ENCODE measurements at regions not wholly inside any gene's neighbourhood (a gene's known extent, or its start where the extent isn't known, plus 50 kb on each side); places are given as distances from the start of the nearest gene placed in this dataset.

DNA sequence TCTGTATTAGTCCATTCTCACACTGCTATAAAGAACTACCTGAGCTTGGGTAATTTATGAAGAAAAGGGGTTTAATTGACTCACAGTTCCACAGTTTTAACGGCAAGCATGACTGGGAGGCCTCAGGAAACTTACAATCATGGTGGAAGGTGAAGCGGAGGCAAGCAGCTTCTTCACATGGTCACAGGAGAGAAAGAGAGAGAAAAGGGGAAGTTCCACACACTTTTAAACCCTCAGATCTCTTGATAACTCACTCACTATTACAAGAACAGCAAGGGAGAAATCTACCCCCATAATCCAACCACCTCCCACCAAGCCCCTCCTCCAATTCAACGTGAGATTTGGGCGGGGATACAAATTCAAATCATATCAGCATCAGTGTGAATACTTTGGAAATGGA lies 133.4 kb upstream of the SLC30A5 start:
- ATAC-seq, result no peak
- TF ChIP-seq CSRNP3 (CRISPR knock-in tag; IDR thresholded peaks at IDR 0.05) (no peak), ZNF565 (CRISPR knock-in tag; conservative IDR thresholded peaks at IDR 0.05; ENCODE audit: low read depth) (no peak), TCF4 (CRISPR knock-in tag; IDR thresholded peaks at IDR 0.05; ENCODE audit: borderline replicate concordance) (no peak)

DNA sequence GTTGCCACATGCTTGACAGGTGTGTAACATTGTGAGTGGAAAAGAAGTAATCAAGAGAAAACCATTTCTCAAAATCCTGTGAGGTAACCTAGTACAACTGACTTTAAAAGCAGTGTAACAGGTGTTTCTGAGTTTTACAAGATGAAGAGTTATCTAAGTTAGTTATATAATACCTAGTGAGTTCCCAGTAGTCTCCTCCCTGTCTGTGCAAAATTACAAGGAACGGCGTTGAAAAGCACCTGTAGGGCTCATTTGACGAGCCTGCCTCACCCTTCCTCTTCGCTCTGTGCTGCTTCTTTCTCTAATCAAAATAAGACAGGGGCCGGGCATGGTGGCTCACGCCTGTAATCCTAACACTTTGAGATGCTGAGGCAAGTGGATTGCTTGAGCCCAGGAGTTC lies 132.9 kb upstream of the SLC30A5 start:
- no peak for TF ChIP-seq ZFP30 (CRISPR knock-in tag; IDR thresholded peaks at IDR 0.05)
- no peak for ATAC-seq

DNA sequence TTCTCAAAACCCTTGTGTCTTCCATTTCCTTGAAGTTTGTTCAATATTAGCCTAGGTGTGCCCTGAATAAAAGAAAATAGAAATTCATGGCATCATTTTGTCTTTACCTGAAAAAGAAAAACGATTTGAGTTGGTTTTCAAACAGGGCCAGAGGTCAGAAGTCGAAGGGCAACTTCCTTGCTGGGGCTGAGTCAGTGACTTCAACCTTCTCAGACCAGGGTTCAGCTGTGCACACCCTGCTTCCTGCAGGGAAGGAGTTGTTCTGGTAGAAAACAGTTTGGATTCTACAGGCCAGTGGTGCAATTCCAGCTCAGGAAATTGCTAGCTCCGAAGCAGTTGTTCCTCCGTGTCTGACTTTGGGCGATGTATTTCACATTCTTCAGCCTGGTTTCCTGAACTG lies 132.1 kb upstream of the SLC30A5 start:
- no peak for ATAC-seq
- TF ChIP-seq TOX (CRISPR knock-in tag; IDR thresholded peaks at IDR 0.05; ENCODE audit: borderline replicate concordance), result no peak

- TF ChIP-seq ZFP3 (CRISPR knock-in tag; IDR thresholded peaks at IDR 0.05) (peak; percentile 45; the same call in 1 of the 2 replicates), ARNTL (CRISPR knock-in tag; IDR thresholded peaks at IDR 0.05; ENCODE audit: borderline replicate concordance, low read depth) (no peak)
- ATAC-seq, result peak; percentile 97
Observed at GRCh38 chr5:68962757-68963484, 130.9 kb upstream of the SLC30A5 start.

DNA sequence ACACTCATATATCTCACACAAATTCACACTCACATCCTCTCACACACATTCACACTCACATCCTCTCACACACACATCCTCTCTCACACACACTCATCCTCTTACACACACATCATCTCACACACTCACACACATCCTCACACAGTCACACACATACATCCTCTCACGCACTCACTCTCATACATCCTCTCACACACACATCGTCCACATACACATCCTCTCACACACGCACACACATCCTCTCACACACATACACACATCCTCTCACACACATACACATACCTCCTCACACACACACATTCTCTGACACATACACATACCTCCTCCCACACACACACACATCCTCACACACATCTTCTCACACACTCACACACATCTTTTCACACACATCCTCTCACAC lies 129.1 kb upstream of the SLC30A5 start:
- ATAC-seq, result no peak
- TF ChIP-seq CSRNP3 (CRISPR knock-in tag; IDR thresholded peaks at IDR 0.05), result no peak
- TF ChIP-seq ZFP3 (CRISPR knock-in tag; IDR thresholded peaks at IDR 0.05), result no peak
- TF ChIP-seq, protein P1, sequence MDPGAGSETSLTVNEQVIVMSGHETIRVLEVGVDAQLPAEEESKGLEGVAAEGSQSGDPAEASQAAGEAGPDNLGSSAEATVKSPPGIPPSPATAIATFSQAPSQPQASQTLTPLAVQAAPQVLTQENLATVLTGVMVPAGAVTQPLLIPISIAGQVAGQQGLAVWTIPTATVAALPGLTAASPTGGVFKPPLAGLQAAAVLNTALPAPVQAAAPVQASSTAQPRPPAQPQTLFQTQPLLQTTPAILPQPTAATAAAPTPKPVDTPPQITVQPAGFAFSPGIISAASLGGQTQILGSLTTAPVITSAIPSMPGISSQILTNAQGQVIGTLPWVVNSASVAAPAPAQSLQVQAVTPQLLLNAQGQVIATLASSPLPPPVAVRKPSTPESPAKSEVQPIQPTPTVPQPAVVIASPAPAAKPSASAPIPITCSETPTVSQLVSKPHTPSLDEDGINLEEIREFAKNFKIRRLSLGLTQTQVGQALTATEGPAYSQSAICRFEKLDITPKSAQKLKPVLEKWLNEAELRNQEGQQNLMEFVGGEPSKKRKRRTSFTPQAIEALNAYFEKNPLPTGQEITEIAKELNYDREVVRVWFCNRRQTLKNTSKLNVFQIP (CRISPR knock-in tag; IDR thresholded peaks at IDR 0.05; ENCODE audit: borderline replicate concordance, low read depth), result no peak
- TF ChIP-seq ESRRG (CRISPR knock-in tag; IDR thresholded peaks at IDR 0.05), result no peak
- TF ChIP-seq ZNF8 (CRISPR knock-in tag; IDR thresholded peaks at IDR 0.05), result no peak

DNA sequence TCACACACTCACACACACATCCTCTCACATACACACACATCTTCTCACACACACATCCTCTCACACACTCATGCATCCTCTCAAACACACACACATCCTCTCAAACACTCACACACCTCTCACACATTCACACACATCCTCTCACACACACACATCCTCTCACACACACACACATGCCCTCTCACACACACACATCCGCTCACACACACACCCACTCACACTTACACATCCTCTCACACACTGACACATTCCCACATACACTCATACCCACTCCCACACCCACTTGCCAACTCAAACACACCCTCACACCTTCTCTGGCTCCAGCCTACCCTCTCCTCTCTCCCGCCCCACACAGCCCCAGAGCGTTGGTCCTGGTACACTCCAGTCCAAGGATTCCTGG lies 127.9 kb upstream of the SLC30A5 start:
- ATAC-seq, result no peak
- TF ChIP-seq, protein P2, sequence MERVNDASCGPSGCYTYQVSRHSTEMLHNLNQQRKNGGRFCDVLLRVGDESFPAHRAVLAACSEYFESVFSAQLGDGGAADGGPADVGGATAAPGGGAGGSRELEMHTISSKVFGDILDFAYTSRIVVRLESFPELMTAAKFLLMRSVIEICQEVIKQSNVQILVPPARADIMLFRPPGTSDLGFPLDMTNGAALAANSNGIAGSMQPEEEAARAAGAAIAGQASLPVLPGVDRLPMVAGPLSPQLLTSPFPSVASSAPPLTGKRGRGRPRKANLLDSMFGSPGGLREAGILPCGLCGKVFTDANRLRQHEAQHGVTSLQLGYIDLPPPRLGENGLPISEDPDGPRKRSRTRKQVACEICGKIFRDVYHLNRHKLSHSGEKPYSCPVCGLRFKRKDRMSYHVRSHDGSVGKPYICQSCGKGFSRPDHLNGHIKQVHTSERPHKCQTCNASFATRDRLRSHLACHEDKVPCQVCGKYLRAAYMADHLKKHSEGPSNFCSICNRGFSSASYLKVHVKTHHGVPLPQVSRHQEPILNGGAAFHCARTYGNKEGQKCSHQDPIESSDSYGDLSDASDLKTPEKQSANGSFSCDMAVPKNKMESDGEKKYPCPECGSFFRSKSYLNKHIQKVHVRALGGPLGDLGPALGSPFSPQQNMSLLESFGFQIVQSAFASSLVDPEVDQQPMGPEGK (CRISPR knock-in tag; IDR thresholded peaks at IDR 0.05; ENCODE audit: borderline replicate concordance), result no peak
- TF ChIP-seq ARNTL (CRISPR knock-in tag; IDR thresholded peaks at IDR 0.05; ENCODE audit: borderline replicate concordance, low read depth) (no peak), ZFP30 (CRISPR knock-in tag; IDR thresholded peaks at IDR 0.05) (no peak), TSHZ2 (CRISPR knock-in tag; IDR thresholded peaks at IDR 0.05) (no peak), ZNF565 (CRISPR knock-in tag; conservative IDR thresholded peaks at IDR 0.05; ENCODE audit: low read depth) (no peak), RARB (CRISPR knock-in tag; IDR thresholded peaks at IDR 0.05) (no peak)
- TF ChIP-seq, protein P1 (CRISPR knock-in tag; IDR thresholded peaks at IDR 0.05; ENCODE audit: borderline replicate concordance, low read depth), result no peak

Measured in SK-N-SH treated with all-trans-retinoic acid at 6 μM for 48 hours (cell line).